Stimulated activated CD4-positive, alpha-beta T cell treated with anti-CD3 and anti-CD28 coated beads, Interleukin-2, amount 100 ng/mL, for 48 hours (primary cell): ENCODE measurements at regions not wholly inside any gene's neighbourhood (a gene's known extent, or its start where the extent isn't known, plus 50 kb on each side); places are given as distances from the start of the nearest gene placed in this dataset.

Experiments used
- DNase-seq, 2 donors: peaks; one replicate each; pipeline ENCODE4 v3.0.0-alpha.2; 2020

DNA sequence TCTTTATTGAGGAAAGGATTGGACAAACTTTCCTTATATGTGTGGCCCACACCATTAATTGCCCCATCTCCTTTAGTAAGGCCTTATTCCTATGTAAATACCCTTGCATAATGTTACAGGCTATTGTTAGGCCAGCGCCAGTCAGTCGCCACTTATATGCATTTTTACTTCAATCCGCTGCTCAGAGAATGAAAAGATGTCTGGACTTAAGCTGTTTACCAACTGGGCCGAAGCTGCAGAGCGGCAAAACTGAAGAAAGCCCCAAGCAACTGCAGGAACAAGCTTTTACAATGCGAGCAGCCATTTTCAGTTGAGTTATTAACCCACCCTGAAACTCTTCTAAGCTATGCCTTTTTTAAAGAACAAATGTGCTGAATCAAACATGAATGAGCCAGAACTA lies 92.1 kb upstream of the OTX2 start:
- no peak for DNase-seq

DNA sequence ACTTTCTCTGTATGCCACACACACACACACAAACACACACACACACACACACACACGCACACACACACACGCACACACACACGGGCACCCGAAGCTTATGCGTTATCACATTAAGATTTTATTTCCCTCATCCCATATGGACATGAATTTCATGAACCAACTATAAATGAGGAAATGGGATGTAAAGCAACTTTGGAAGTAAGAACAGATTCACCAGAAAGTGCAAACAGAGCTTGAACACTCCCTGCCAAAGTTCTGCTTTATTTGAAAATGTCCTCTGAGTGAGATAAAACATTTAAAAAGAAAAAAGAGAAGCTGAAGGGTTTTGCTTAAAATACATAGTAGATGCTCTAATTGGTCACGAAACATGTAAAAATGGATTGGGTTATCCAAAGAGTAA lies 90.4 kb upstream of the OTX2 start:
- no peak for DNase-seq

- no peak for DNase-seq
Observed at GRCh38 chr14:56899829-56900228, 89.5 kb upstream of the OTX2 start.

DNA sequence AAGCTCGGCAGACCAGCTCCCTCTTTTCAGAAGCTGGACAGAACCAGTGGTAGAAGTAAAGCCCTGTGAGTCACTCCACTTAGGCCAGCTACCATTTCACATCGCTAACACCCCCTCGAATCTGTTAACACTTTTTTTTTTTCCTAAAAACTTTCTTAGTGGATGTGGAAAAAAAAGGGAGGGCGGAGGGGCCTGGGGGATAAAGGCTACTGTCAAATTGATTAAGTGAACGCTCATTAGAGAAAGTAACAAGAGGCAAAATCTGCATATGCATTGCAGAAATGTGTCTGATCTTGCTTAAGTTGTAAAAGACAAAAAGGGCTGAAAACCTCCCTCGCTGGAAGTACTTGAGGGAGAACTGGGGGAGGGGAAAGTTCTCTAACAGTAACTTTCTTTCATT lies 86.6 kb upstream of the OTX2 start:
- DNase-seq, result no peak

GRCh38 chr14:56896231-56896630 lies 86.0 kb upstream of the OTX2 start:
- DNase-seq, result no peak

GRCh38 chr14:56895154-56895553 lies 84.9 kb upstream of the OTX2 start:
- no peak for DNase-seq

- DNase-seq, result no peak
Observed at GRCh38 chr14:56894591-56894991, 84.3 kb upstream of the OTX2 start.

DNA sequence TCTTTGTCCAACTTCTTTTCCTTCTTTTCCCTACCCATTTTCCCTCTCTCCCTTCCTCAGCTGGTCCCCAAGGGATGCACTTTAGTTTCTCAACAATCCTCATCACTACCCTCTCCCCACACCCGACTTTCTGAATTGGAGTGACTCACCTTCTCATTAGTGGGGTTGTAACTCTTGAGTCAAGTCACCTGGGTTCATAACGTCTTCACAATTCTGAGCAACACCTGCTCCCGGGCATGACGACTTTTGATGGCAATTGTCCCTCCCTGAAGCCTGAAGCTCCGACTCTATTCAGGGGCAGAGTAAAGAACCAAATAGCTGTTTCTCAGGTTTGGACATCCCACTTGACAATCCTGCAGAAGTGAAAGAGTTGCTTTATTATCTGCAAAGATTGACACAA lies 82.7 kb upstream of the OTX2 start:
- DNase-seq, result no peak

- DNase-seq, result no peak
Observed at GRCh38 chr14:56891226-56891625, 80.9 kb upstream of the OTX2 start.

GRCh38 chr14:56889705-56890104 lies 79.4 kb upstream of the OTX2 start:
- no peak for DNase-seq

- DNase-seq, result no peak
Observed at GRCh38 chr14:56888274-56888673, 78.0 kb upstream of the OTX2 start.

- no peak for DNase-seq
Observed at GRCh38 chr14:56887216-56887615, 76.9 kb upstream of the OTX2 start.

- DNase-seq, result no peak
Observed at GRCh38 chr14:56886471-56887062, 76.3 kb upstream of the OTX2 start.

DNA sequence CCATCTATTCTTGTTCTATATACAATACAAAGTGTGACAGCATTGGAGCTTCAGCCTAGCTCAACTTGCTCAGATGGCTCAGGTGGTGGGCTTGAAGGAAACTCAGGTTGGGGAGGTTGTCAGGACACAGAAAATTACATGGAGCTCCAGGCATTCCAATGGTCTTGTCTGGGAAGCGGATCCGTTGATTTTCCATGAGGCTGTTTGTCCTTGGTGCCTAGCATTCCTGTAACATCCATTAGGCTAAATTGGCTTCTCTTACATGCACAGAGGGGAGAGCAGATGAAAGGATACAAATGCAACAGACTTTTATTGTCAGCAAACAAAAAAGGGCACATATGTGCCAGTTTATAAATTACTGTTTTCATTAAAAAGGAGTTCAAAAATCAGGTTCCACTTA lies 75.5 kb upstream of the OTX2 start:
- no peak for DNase-seq

GRCh38 chr14:56884617-56885016 lies 74.3 kb upstream of the OTX2 start:
- no peak for DNase-seq

- no peak for DNase-seq
Observed at GRCh38 chr14:56881181-56881580, 70.9 kb upstream of the OTX2 start.

DNA sequence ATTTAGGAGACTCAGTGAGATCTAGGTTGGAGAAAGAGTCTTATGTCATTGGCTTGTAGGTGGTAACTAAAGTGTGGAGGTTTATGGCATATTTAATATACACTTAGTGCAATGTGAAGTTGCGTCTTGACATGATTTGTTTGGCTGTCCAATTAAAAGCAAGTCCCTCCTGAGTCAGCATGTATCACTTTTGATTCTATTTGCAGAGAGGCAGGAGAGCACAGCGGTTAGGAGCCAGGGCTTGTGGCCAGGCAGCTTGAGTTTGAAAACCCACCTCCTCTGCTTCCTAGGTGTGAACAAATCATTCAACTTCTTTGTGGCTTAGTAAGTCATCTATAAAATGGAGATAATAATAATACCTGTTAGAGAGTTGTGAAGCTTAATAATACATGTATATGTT lies 68.5 kb upstream of the OTX2 start:
- DNase-seq, result no peak

GRCh38 chr14:56875104-56875675 lies 64.9 kb upstream of the OTX2 start:
- DNase-seq, result no peak

GRCh38 chr14:56874375-56874774 lies 64.1 kb upstream of the OTX2 start:
- no peak for DNase-seq

- DNase-seq, result no peak
Observed at GRCh38 chr14:56870336-56870735, 60.1 kb upstream of the OTX2 start.

DNA sequence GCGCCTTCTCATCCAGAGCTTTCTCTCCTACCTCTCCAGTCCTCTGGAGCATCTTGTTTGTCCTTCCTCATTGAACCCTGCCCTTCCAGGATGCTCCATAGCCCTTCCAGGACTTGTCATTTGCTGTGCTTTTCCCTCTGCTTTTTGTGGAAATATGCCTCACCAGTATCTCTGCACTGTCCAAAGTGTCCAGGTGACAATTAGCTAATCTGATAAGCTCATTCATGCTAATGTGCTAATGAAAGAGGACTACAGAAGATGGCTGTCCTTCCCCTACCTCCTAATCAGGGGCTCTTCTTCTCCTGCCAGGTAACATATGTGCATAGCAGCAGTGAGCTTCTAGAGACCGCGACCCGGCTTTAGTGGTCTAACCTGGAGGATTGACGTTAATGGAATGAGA lies 58.4 kb upstream of the OTX2 start:
- DNase-seq, result no peak

- no peak for DNase-seq
Observed at GRCh38 chr14:56862836-56863235, 52.6 kb upstream of the OTX2 start.

GRCh38 chr14:56860441-56860840 lies 50.2 kb upstream of the OTX2 start:
- no peak for DNase-seq
